ENCODE measurements at regions not wholly inside any gene's neighbourhood (a gene's known extent, or its start where the extent isn't known, plus 50 kb on each side); places are given as distances from the start of the nearest gene placed in this dataset.
"Not testable (repeated sequence)": the region's sequence is repeated elsewhere in the genome, so short reads cannot be mapped to it uniquely, and the experiment has no call there.

- peaks cover 7% of the 10 kb centered on the region for H3K9me3 Mint-ChIP-seq
- no peaks in the 10 kb centered on the region for H3K27me3 Mint-ChIP-seq (ENCODE audit: low read depth)
Observed at GRCh38 chr5:164518741-164519080, 1013.3 kb downstream of the MAT2B start.

GRCh38 chr5:164532235-164532900, 1026.9 kb downstream of the MAT2B start:
- Mint-ChIP-seq H3K27me3 (ENCODE audit: low read depth) (no peaks in the 10 kb centered on the region), H3K4me3 (no peak overlapping the region), H3K4me1 (no peaks in the 10 kb centered on the region), H3K27ac (no peak overlapping the region), H3K9me3 (no peaks in the 10 kb centered on the region), H3K36me3 (0 out of 2 replicates have a peak, but pooled peaks cover 3% of the 10 kb centered on the region)
- ATAC-seq (no peak), DNase-seq (ENCODE audit: low spot score) (no peak)
- ChIA-PET POLR2A (no interaction called here), CTCF (no interaction called here)
- TF ChIP-seq JUN (CRISPR knock-in tag; IDR thresholded peaks at IDR 0.05) (no peak), ATF6 (CRISPR knock-in tag; IDR thresholded peaks at IDR 0.05) (no peak), ETV6 (CRISPR knock-in tag; IDR thresholded peaks at IDR 0.05) (no peak), ZNF425 (CRISPR knock-in tag; conservative IDR thresholded peaks at IDR 0.05) (no peak), PREB (CRISPR knock-in tag; IDR thresholded peaks at IDR 0.05; ENCODE audit: borderline replicate concordance) (no peak), TCF7 (CRISPR knock-in tag; IDR thresholded peaks at IDR 0.05; ENCODE audit: low read depth) (no peak), GTF2I (CRISPR knock-in tag; conservative IDR thresholded peaks at IDR 0.05) (no peak), JAZF1 (CRISPR knock-in tag; IDR thresholded peaks at IDR 0.05) (no peak), NR1H2 (CRISPR knock-in tag; IDR thresholded peaks at IDR 0.05) (no peak), ZBTB43 (CRISPR knock-in tag; IDR thresholded peaks at IDR 0.05) (no peak), ZNF219 (CRISPR knock-in tag; IDR thresholded peaks at IDR 0.05; ENCODE audit: borderline replicate concordance) (no peak), SMAD3 (CRISPR knock-in tag; IDR thresholded peaks at IDR 0.05; ENCODE audit: borderline replicate concordance) (no peak)

More at GRCh38 chr5:164518741-164519080, 1013.3 kb downstream of the MAT2B start:
- TF ChIP-seq RORB (CRISPR knock-in tag; IDR thresholded peaks at IDR 0.05) (no peak), E2F1 (CRISPR knock-in tag; IDR thresholded peaks at IDR 0.05) (no peak), MXD4 (CRISPR knock-in tag; IDR thresholded peaks at IDR 0.05; ENCODE audit: borderline replicate concordance) (no peak), ZNF138 (CRISPR knock-in tag; conservative IDR thresholded peaks at IDR 0.05) (no peak), TEAD1 (CRISPR knock-in tag; IDR thresholded peaks at IDR 0.05) (no peak), MYBL2 (CRISPR knock-in tag; IDR thresholded peaks at IDR 0.05) (no peak), ZNF121 (CRISPR knock-in tag; IDR thresholded peaks at IDR 0.05) (no peak), NFE2L1 (CRISPR knock-in tag; IDR thresholded peaks at IDR 0.05) (no peak), IRF2 (CRISPR knock-in tag; IDR thresholded peaks at IDR 0.05; ENCODE audit: borderline replicate concordance, low read depth) (no peak)
- Mint-ChIP-seq H3K36me3 (peaks cover 1% of the 10 kb centered on the region), H3K4me3 (no peak overlapping the region), H3K27ac (no peak overlapping the region), H3K4me1 (peaks cover 25% of the 10 kb centered on the region)
- DNase-seq (ENCODE audit: low spot score) (no peak), ATAC-seq (no peak)
- POLR2A ChIA-PET: no interaction called here
- CTCF ChIA-PET: no interaction called here

- CTCF ChIA-PET; ATAC-seq; H3K27me3 Mint-ChIP-seq (ENCODE audit: low read depth); H3K36me3 Mint-ChIP-seq; H3K9me3 Mint-ChIP-seq; H3K4me1 Mint-ChIP-seq; H3K4me3 Mint-ChIP-seq; H3K27ac Mint-ChIP-seq; POLR2A ChIA-PET; DNase-seq (ENCODE audit: low spot score): not testable (repeated sequence)
Observed at GRCh38 chr5:164533426-164533825, 1028.0 kb downstream of the MAT2B start.
